CD8-positive, alpha-beta memory T cell (primary cell): ENCODE measurements at regions not wholly inside any gene's neighbourhood (a gene's known extent, or its start where the extent isn't known, plus 50 kb on each side); places are given as distances from the start of the nearest gene placed in this dataset.
A peak's percentile ranks its signal among the peaks of the same experiment; 100 is the strongest.
"Not testable (repeated sequence)": the region's sequence is repeated elsewhere in the genome, so short reads cannot be mapped to it uniquely, and the experiment has no call there.

Experiments
- CTCF ChIA-PET: fragments of 350-600 bp; sonication (Branson Sonifier 250); formaldehyde crosslinking; loops from one replicate; lab custom pipeline; 2021; ENCODE audit warnings: antibody characterized with exemption; lab: Charles Lee
- POLR2A ChIA-PET: fragments of 350-600 bp; sonication (Branson Sonifier 250); formaldehyde crosslinking; loops from one replicate; lab custom pipeline; 2021; ENCODE audit warnings: antibody characterized with exemption; lab: Charles Lee
- DNase-seq, 5 donors: peaks; one replicate each; pipeline versions ENCODE4 v3.0.0 to v3.0.0-alpha.2; 2020 to 2022; ENCODE audit warnings: mixed read lengths in 1 of 5
- H3K27ac ChIP-seq: one replicate; pipeline ENCODE4 v1.7.0; 2013; ENCODE audit warnings: low read depth, mild to moderate bottlenecking, low read length, moderate library complexity
- H3K27me3 ChIP-seq: 2 replicates; pipeline ENCODE4 v1.7.0; 2013; ENCODE audit warnings: low read length, mild to moderate bottlenecking; ENCODE audit not compliant: insufficient read depth, poor library complexity, severe bottlenecking
- H3K36me3 ChIP-seq: 2 replicates; pipeline ENCODE4 v1.7.0; 2013; ENCODE audit warnings: mild to moderate bottlenecking, low read length, moderate library complexity; ENCODE audit not compliant: insufficient read depth
- H3K4me1 ChIP-seq: 2 replicates; pipeline ENCODE4 v1.7.0; 2013; ENCODE audit warnings: mild to moderate bottlenecking, low read length, moderate library complexity; ENCODE audit not compliant: insufficient read depth
- H3K4me3 ChIP-seq: 2 replicates; pipeline ENCODE4 v1.7.0; 2013; ENCODE audit warnings: mild to moderate bottlenecking, low read length
- H3K9me3 ChIP-seq: 2 replicates; pipeline ENCODE4 v1.7.0; 2013; ENCODE audit warnings: mild to moderate bottlenecking, low read length
- H3K27ac Mint-ChIP-seq, 8 donors: one replicate each; pipeline ENCODE4 v1.8.0; 2020 to 2021; ENCODE audit warnings: mixed read lengths in 8 of 8, mild to moderate bottlenecking in 6 of 8, inconsistent platforms in 3 of 8, moderate library complexity in 3 of 8
- H3K27me3 Mint-ChIP-seq, 2 donors: one replicate each; pipeline ENCODE4 v1.8.0; 2020 to 2021; ENCODE audit warnings: mixed read lengths in 2 of 2, mild to moderate bottlenecking in 1 of 2, moderate library complexity in 1 of 2
- H3K36me3 Mint-ChIP-seq, 3 donors: one replicate each; pipeline ENCODE4 v1.8.0; 2020 to 2021; ENCODE audit warnings: mixed read lengths in 3 of 3, inconsistent platforms in 1 of 3, mild to moderate bottlenecking in 1 of 3
- H3K4me1 Mint-ChIP-seq, 3 donors: one replicate each; pipeline ENCODE4 v1.8.0; 2020 to 2021; ENCODE audit warnings: mixed read lengths in 3 of 3, inconsistent platforms in 1 of 3, mild to moderate bottlenecking in 1 of 3
- H3K4me3 Mint-ChIP-seq, 7 donors: one replicate each; pipeline ENCODE4 v1.8.0; 2020 to 2021; ENCODE audit warnings: mixed read lengths in 7 of 7, mild to moderate bottlenecking in 6 of 7, moderate library complexity in 4 of 7, inconsistent platforms in 2 of 7
- H3K9me3 Mint-ChIP-seq, 5 donors: one replicate each; pipeline ENCODE4 v1.8.0; 2020 to 2022; ENCODE audit warnings: mixed read lengths in 5 of 5, mild to moderate bottlenecking in 3 of 5, moderate library complexity in 2 of 5, inconsistent platforms in 1 of 5

GRCh38 chr6:71665931-71666330 lies 220.4 kb upstream of the RIMS1 start:
- H3K36me3 ChIP-seq = no peaks in the 10 kb centered on the region
- no peaks in the 10 kb centered on the region for H3K4me1 ChIP-seq
- Mint-ChIP-seq H3K27ac (no peak overlapping the region), H3K27me3 (no peaks in the 10 kb centered on the region), H3K36me3 (no peaks in the 10 kb centered on the region), H3K4me3 (no peak overlapping the region), H3K4me1 (no peaks in the 10 kb centered on the region), H3K9me3 (peaks cover 0 to 4% (median 2%) of the 10 kb centered on the region in 5 donors)
- H3K27me3 ChIP-seq = no peaks in the 10 kb centered on the region
- H3K4me3 ChIP-seq = no peak overlapping the region
- no peak overlapping the region for H3K27ac ChIP-seq
- DNase-seq = no peak
- H3K9me3 ChIP-seq = no peaks in the 10 kb centered on the region
- CTCF ChIA-PET = no interaction called here
- POLR2A ChIA-PET = no interaction called here

GRCh38 chr6:71672876-71673275 lies 213.5 kb upstream of the RIMS1 start:
- ChIA-PET POLR2A (no interaction called here), CTCF (no interaction called here)
- no peaks in the 10 kb centered on the region for H3K27me3 ChIP-seq
- H3K4me1 ChIP-seq = no peaks in the 10 kb centered on the region
- H3K27ac ChIP-seq = no peak overlapping the region
- H3K27ac Mint-ChIP-seq = no peak overlapping the region
- H3K4me1 Mint-ChIP-seq = no peaks in the 10 kb centered on the region
- no peak for DNase-seq
- no peak overlapping the region for H3K4me3 ChIP-seq
- H3K36me3 ChIP-seq = no peaks in the 10 kb centered on the region
- H3K4me3 Mint-ChIP-seq = no peak overlapping the region
- H3K9me3 ChIP-seq = no peaks in the 10 kb centered on the region
- H3K27me3 Mint-ChIP-seq = no peaks in the 10 kb centered on the region
- H3K36me3 Mint-ChIP-seq = no peaks in the 10 kb centered on the region
- H3K9me3 Mint-ChIP-seq = no peaks in the 10 kb centered on the region

- ChIA-PET POLR2A (no interaction called here), CTCF (no interaction called here)
- Histone ChIP-seq H3K4me1 (no peaks in the 10 kb centered on the region), H3K27ac (no peak overlapping the region), H3K36me3 (no peaks in the 10 kb centered on the region), H3K9me3 (no peaks in the 10 kb centered on the region), H3K27me3 (no peaks in the 10 kb centered on the region), H3K4me3 (no peak overlapping the region)
- Mint-ChIP-seq H3K4me1 (no peaks in the 10 kb centered on the region), H3K9me3 (peaks cover 0 to 4% (median 2%) of the 10 kb centered on the region in 5 donors), H3K27me3 (no peaks in the 10 kb centered on the region), H3K27ac (no peak overlapping the region), H3K36me3 (no peaks in the 10 kb centered on the region), H3K4me3 (no peak overlapping the region)
- no peak for DNase-seq
Measured at GRCh38 chr6:71675386-71675785, 211.0 kb upstream of the RIMS1 start.

GRCh38 chr6:71676298-71676697 lies 210.1 kb upstream of the RIMS1 start:
- ChIA-PET CTCF (no interaction called here), POLR2A (no interaction called here)
- Mint-ChIP-seq H3K27ac (no peak overlapping the region), H3K9me3 (peaks cover 0 to 5% (median 3%) of the 10 kb centered on the region in 5 donors), H3K4me3 (no peak overlapping the region), H3K36me3 (no peaks in the 10 kb centered on the region), H3K4me1 (no peaks in the 10 kb centered on the region), H3K27me3 (no peaks in the 10 kb centered on the region)
- Histone ChIP-seq H3K36me3 (no peaks in the 10 kb centered on the region), H3K9me3 (no peaks in the 10 kb centered on the region), H3K4me3 (no peak overlapping the region), H3K4me1 (no peaks in the 10 kb centered on the region), H3K27ac (no peak overlapping the region), H3K27me3 (no peaks in the 10 kb centered on the region)
- DNase-seq = no peak

GRCh38 chr6:71678091-71678490 lies 208.3 kb upstream of the RIMS1 start:
- Mint-ChIP-seq H3K9me3 (peaks cover 0 to 5% (median 4%) of the 10 kb centered on the region in 5 donors), H3K4me1 (no peaks in the 10 kb centered on the region), H3K27me3 (no peaks in the 10 kb centered on the region), H3K4me3 (no peak overlapping the region), H3K27ac (no peak overlapping the region), H3K36me3 (no peaks in the 10 kb centered on the region)
- DNase-seq = no peak
- H3K4me3 ChIP-seq = no peak overlapping the region
- H3K9me3 ChIP-seq = no peaks in the 10 kb centered on the region
- no peaks in the 10 kb centered on the region for H3K36me3 ChIP-seq
- ChIA-PET POLR2A (no interaction called here), CTCF (no interaction called here)
- no peaks in the 10 kb centered on the region for H3K4me1 ChIP-seq
- no peaks in the 10 kb centered on the region for H3K27me3 ChIP-seq
- no peak overlapping the region for H3K27ac ChIP-seq

- Mint-ChIP-seq H3K9me3 (peaks cover 0 to 11% (median 4%) of the 10 kb centered on the region in 5 donors), H3K27ac (no peak overlapping the region), H3K36me3 (no peaks in the 10 kb centered on the region), H3K4me3 (no peak overlapping the region), H3K4me1 (no peaks in the 10 kb centered on the region), H3K27me3 (no peaks in the 10 kb centered on the region)
- Histone ChIP-seq H3K27me3 (no peaks in the 10 kb centered on the region), H3K9me3 (no peaks in the 10 kb centered on the region), H3K36me3 (no peaks in the 10 kb centered on the region), H3K27ac (no peak overlapping the region), H3K4me1 (no peaks in the 10 kb centered on the region), H3K4me3 (no peak overlapping the region)
- POLR2A ChIA-PET = no interaction called here
- no peak for DNase-seq
- CTCF ChIA-PET = interaction anchor here (1.1 kb wide), 1 partner anchor 10 kb away, joined by 3 read pairs; no protein-coding TSS in a partner anchor
Measured at GRCh38 chr6:71681234-71681867, 205.0 kb upstream of the RIMS1 start.

- H3K27me3 ChIP-seq, H3K4me3 ChIP-seq, H3K9me3 Mint-ChIP-seq, H3K27me3 Mint-ChIP-seq, CTCF ChIA-PET, H3K4me1 ChIP-seq, H3K36me3 ChIP-seq, POLR2A ChIA-PET, H3K9me3 ChIP-seq, H3K27ac ChIP-seq, H3K4me3 Mint-ChIP-seq, H3K27ac Mint-ChIP-seq, H3K36me3 Mint-ChIP-seq, H3K4me1 Mint-ChIP-seq: not testable (repeated sequence)
- peak in 1 of 5 donors; percentile 38 for DNase-seq
Measured at GRCh38 chr6:71686021-71686677, 200.2 kb upstream of the RIMS1 start.

GRCh38 chr6:71698702-71699101 lies 187.6 kb upstream of the RIMS1 start:
- H3K4me1 ChIP-seq = no peaks in the 10 kb centered on the region
- no peak overlapping the region for H3K4me3 ChIP-seq
- no peak overlapping the region for H3K27ac ChIP-seq
- POLR2A ChIA-PET = no interaction called here
- Mint-ChIP-seq H3K27me3 (peaks cover 0 to 2% of the 10 kb centered on the region in 2 donors), H3K27ac (peak overlapping the region in 1 of 8 donors; percentile 30), H3K9me3 (peaks cover 0 to 8% (median 0%) of the 10 kb centered on the region in 5 donors), H3K36me3 (no peaks in the 10 kb centered on the region), H3K4me1 (no peaks in the 10 kb centered on the region), H3K4me3 (no peak overlapping the region)
- H3K27me3 ChIP-seq = no peaks in the 10 kb centered on the region
- no peak for DNase-seq
- H3K9me3 ChIP-seq = no peaks in the 10 kb centered on the region
- no peaks in the 10 kb centered on the region for H3K36me3 ChIP-seq
- CTCF ChIA-PET = no interaction called here
